Gastroesophageal sphincter (tissue), 3 donors: ENCODE measurements at regions not wholly inside any gene's neighbourhood (a gene's known extent, or its start where the extent isn't known, plus 50 kb on each side); places are given as distances from the start of the nearest gene placed in this dataset.

Experiments
- EP300 ChIP-seq: sonication (generic); formaldehyde crosslinking; IDR thresholded peaks from one replicate; pipeline ENCODE4 v1.6.1; 2017; ENCODE audit warnings: antibody characterized with exemption, mild to moderate bottlenecking
- POLR2A ChIP-seq, 2 donors: fragments of 450-650 bp; IDR thresholded peaks; one replicate each; pipeline ENCODE4 v1.6.1; 2017; ENCODE audit warnings: antibody characterized with exemption in 2 of 2, mild to moderate bottlenecking in 2 of 2, moderate library complexity in 1 of 2
- POLR2AphosphoS5 ChIP-seq: sonication (generic); formaldehyde crosslinking; IDR thresholded peaks from one replicate; pipeline ENCODE4 v1.6.1; 2017; ENCODE audit warnings: antibody characterized with exemption
- TF ChIP-seq, protein P1 (sequence below), 4 experiments: fragments of 200-600 bp in 2 of 4; fragments of 450-650 bp in 2 of 4; sonication (generic) in 1 of 4; IDR thresholded peaks; one replicate each; pipeline ENCODE4 v1.5.1; 2017 to 2019; ENCODE audit warnings: antibody characterized with exemption in 4 of 4, mild to moderate bottlenecking in 2 of 4, moderate library complexity in 2 of 4

DNA sequence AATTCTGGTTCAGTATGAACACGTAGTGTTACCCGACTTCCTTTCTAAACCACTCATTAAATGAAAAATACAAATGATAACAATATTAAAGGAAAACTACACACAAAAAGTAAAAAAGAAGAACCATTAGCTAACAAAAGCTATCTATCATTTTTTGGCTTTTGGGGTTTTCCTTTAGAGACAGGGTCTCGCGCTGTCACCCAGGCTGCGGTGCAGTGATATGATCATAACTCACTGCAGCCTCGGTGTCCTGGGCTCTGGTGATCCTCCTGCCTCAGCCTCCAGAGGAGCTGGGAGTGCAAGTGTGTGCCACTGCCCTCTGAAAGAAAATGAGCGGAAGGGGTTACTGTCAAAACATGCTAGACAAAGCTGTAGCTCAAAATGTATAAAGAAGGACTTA, 238.2 kb upstream of the AVPR1A start:
- TF ChIP-seq POLR2A (IDR thresholded peaks at IDR 0.05) (no peak), POLR2AphosphoS5 (no peak), EP300 (no peak)
- TF ChIP-seq, protein P1, sequence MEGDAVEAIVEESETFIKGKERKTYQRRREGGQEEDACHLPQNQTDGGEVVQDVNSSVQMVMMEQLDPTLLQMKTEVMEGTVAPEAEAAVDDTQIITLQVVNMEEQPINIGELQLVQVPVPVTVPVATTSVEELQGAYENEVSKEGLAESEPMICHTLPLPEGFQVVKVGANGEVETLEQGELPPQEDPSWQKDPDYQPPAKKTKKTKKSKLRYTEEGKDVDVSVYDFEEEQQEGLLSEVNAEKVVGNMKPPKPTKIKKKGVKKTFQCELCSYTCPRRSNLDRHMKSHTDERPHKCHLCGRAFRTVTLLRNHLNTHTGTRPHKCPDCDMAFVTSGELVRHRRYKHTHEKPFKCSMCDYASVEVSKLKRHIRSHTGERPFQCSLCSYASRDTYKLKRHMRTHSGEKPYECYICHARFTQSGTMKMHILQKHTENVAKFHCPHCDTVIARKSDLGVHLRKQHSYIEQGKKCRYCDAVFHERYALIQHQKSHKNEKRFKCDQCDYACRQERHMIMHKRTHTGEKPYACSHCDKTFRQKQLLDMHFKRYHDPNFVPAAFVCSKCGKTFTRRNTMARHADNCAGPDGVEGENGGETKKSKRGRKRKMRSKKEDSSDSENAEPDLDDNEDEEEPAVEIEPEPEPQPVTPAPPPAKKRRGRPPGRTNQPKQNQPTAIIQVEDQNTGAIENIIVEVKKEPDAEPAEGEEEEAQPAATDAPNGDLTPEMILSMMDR (IDR thresholded peaks at IDR 0.05), result no peak
